ENCODE measurements at regions not wholly inside any gene's neighbourhood (a gene's known extent, or its start where the extent isn't known, plus 50 kb on each side); places are given as distances from the start of the nearest gene placed in this dataset.

- H3K4me1 Mint-ChIP-seq: no peaks in the 10 kb centered on the region
- no peak overlapping the region for H3K4me3 Mint-ChIP-seq
- H3K27me3 Mint-ChIP-seq (ENCODE audit: low read depth): no peaks in the 10 kb centered on the region
- no peak overlapping the region for H3K27ac Mint-ChIP-seq
- H3K36me3 Mint-ChIP-seq (ENCODE audit: low read depth): no peaks in the 10 kb centered on the region
- no peaks in the 10 kb centered on the region for H3K9me3 Mint-ChIP-seq
- TF ChIP-seq CTCF (IDR thresholded peaks at IDR 0.05; ENCODE audit: unreplicated experiment in 3 of 3): peak in 2 of 3 experiments; percentile 25 to 27
These were observed 453.1 kb upstream of the SLC35B3 start for GRCh38 chr6:8888468-8888867.

GRCh38 chr6:8881663-8882062 lies 446.3 kb upstream of the SLC35B3 start:
- no peaks in the 10 kb centered on the region for H3K9me3 Mint-ChIP-seq
- no peaks in the 10 kb centered on the region for H3K27me3 Mint-ChIP-seq (ENCODE audit: low read depth)
- H3K36me3 Mint-ChIP-seq (ENCODE audit: low read depth): no peaks in the 10 kb centered on the region
- no peak for TF ChIP-seq CTCF (IDR thresholded peaks at IDR 0.05; ENCODE audit: unreplicated experiment in 3 of 3)
- no peaks in the 10 kb centered on the region for H3K4me1 Mint-ChIP-seq
- H3K27ac Mint-ChIP-seq: no peak overlapping the region
- H3K4me3 Mint-ChIP-seq: no peak overlapping the region

GRCh38 chr6:8879334-8879733 lies 444.0 kb upstream of the SLC35B3 start:
- no peaks in the 10 kb centered on the region for H3K27me3 Mint-ChIP-seq (ENCODE audit: low read depth)
- H3K4me1 Mint-ChIP-seq: no peaks in the 10 kb centered on the region
- no peak overlapping the region for H3K27ac Mint-ChIP-seq
- no peaks in the 10 kb centered on the region for H3K9me3 Mint-ChIP-seq
- no peaks in the 10 kb centered on the region for H3K36me3 Mint-ChIP-seq (ENCODE audit: low read depth)
- no peak for TF ChIP-seq CTCF (IDR thresholded peaks at IDR 0.05; ENCODE audit: unreplicated experiment in 3 of 3)
- no peak overlapping the region for H3K4me3 Mint-ChIP-seq

- no peaks in the 10 kb centered on the region for H3K36me3 Mint-ChIP-seq (ENCODE audit: low read depth)
- TF ChIP-seq CTCF (IDR thresholded peaks at IDR 0.05; ENCODE audit: unreplicated experiment in 3 of 3): no peak
- H3K4me3 Mint-ChIP-seq: no peak overlapping the region
- H3K27me3 Mint-ChIP-seq (ENCODE audit: low read depth): no peaks in the 10 kb centered on the region
- no peaks in the 10 kb centered on the region for H3K9me3 Mint-ChIP-seq
- H3K27ac Mint-ChIP-seq: no peak overlapping the region
- no peaks in the 10 kb centered on the region for H3K4me1 Mint-ChIP-seq
These were observed 440.6 kb upstream of the SLC35B3 start for GRCh38 chr6:8875986-8876385.

GRCh38 chr6:8872589-8872988 lies 437.2 kb upstream of the SLC35B3 start:
- Mint-ChIP-seq H3K9me3 (no peaks in the 10 kb centered on the region), H3K4me3 (no peak overlapping the region), H3K27me3 (ENCODE audit: low read depth) (no peaks in the 10 kb centered on the region), H3K36me3 (ENCODE audit: low read depth) (no peaks in the 10 kb centered on the region), H3K4me1 (no peaks in the 10 kb centered on the region), H3K27ac (no peak overlapping the region)
- no peak for TF ChIP-seq CTCF (IDR thresholded peaks at IDR 0.05; ENCODE audit: unreplicated experiment in 3 of 3)

- H3K27ac Mint-ChIP-seq: no peak overlapping the region
- no peaks in the 10 kb centered on the region for H3K27me3 Mint-ChIP-seq (ENCODE audit: low read depth)
- no peak for TF ChIP-seq CTCF (IDR thresholded peaks at IDR 0.05; ENCODE audit: unreplicated experiment in 3 of 3)
- H3K9me3 Mint-ChIP-seq: no peaks in the 10 kb centered on the region
- no peaks in the 10 kb centered on the region for H3K4me1 Mint-ChIP-seq
- H3K36me3 Mint-ChIP-seq (ENCODE audit: low read depth): no peaks in the 10 kb centered on the region
- no peak overlapping the region for H3K4me3 Mint-ChIP-seq
These were observed 430.1 kb upstream of the SLC35B3 start for GRCh38 chr6:8865451-8865850.

Data from nephron (organoid).